ENCODE measurements at regions not wholly inside any gene's neighbourhood (a gene's known extent, or its start where the extent isn't known, plus 50 kb on each side); places are given as distances from the start of the nearest gene placed in this dataset.

- no peak for TF ChIP-seq ZNF416 (CRISPR knock-in tag; IDR thresholded peaks at IDR 0.05)
- TF ChIP-seq ZNF317 (CRISPR knock-in tag; IDR thresholded peaks at IDR 0.05; ENCODE audit: borderline replicate concordance, low read depth), result no peak
Observed at GRCh38 chr21:43328958-43329691, 97.8 kb downstream of the SIK1 start (continued).

DNA sequence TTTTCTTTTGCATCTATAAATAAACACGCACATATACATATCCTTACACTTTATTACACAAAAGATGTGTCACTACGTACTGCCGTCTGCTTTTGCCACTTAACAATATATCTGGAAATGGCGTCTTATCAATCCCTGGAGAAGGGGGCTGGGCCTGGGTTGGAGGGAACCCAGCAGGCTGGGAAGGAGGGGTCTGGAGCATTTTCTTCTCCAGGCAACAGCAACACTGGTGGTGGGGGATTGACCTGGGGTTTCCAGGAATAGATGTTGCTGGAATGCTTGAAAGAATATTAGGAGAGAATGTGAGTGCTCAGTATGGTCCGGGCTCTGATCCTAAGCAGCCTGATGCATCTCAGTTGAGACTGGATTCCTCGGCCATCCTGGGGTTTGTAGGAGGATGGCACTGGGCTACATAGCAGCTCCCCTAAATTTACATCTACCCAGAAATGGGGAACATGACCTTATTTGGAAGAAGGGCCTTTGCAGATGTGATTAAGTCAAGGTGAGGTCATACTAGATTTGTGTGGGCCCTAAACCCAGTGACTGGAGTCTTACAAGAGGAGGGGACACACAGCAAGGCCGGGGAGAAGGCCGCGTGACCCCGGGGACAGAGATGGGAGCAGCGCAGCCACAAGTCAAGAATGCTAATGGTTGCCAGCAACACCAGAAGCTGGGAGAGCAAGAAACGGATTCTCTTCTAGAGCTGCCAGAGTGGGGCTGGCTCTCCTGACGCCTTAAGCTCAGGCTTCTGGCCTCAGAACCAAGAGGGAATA, 98.6 kb downstream of the SIK1 start:
- ATAC-seq, result no peak
- peak overlapping the region; percentile 31 for H3K27ac Mint-ChIP-seq
- peaks cover 10% of the 10 kb centered on the region for H3K4me1 Mint-ChIP-seq

GRCh38 chr21:43325968-43326715, 100.8 kb downstream of the SIK1 start:
- POLR2A ChIA-PET, result no interaction called here
- no peak overlapping the region for H3K4me3 Mint-ChIP-seq
- no peaks in the 10 kb centered on the region for H3K36me3 Mint-ChIP-seq
- no peaks in the 10 kb centered on the region for H3K27me3 Mint-ChIP-seq (ENCODE audit: low read depth)
- CTCF ChIA-PET, result interaction anchor here (1.4 kb wide), 1 partner anchor 11 kb away, joined by 3 read pairs; no protein-coding TSS in a partner anchor
- ATAC-seq (no peak), DNase-seq (ENCODE audit: low spot score) (no peak)
- no peak for TF ChIP-seq NR3C1 (CRISPR knock-in tag; conservative IDR thresholded peaks at IDR 0.05; ENCODE audit: low read depth)
- no peak for TF ChIP-seq ATF2 (CRISPR knock-in tag; IDR thresholded peaks at IDR 0.05; ENCODE audit: borderline replicate concordance, low read depth)
- no peak for TF ChIP-seq NR2C2 (CRISPR knock-in tag; IDR thresholded peaks at IDR 0.05)
- TF ChIP-seq JUN (CRISPR knock-in tag; IDR thresholded peaks at IDR 0.05), result no peak
- no peak for TF ChIP-seq ZNF219 (CRISPR knock-in tag; IDR thresholded peaks at IDR 0.05; ENCODE audit: borderline replicate concordance)
- no peak for TF ChIP-seq KAT7 (CRISPR knock-in tag; IDR thresholded peaks at IDR 0.05; ENCODE audit: borderline replicate concordance)
- no peak for TF ChIP-seq ZMAT4 (CRISPR knock-in tag; IDR thresholded peaks at IDR 0.05)
- TF ChIP-seq, protein P1, sequence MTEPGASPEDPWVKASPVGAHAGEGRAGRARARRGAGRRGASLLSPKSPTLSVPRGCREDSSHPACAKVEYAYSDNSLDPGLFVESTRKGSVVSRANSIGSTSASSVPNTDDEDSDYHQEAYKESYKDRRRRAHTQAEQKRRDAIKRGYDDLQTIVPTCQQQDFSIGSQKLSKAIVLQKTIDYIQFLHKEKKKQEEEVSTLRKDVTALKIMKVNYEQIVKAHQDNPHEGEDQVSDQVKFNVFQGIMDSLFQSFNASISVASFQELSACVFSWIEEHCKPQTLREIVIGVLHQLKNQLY (CRISPR knock-in tag; IDR thresholded peaks at IDR 0.05), result no peak
- no peak for TF ChIP-seq NFATC4 (CRISPR knock-in tag; IDR thresholded peaks at IDR 0.05)
- no peak for TF ChIP-seq AFF4 (CRISPR knock-in tag; IDR thresholded peaks at IDR 0.05; ENCODE audit: borderline replicate concordance)
- no peaks in the 10 kb centered on the region for H3K9me3 Mint-ChIP-seq
- H3K27ac Mint-ChIP-seq, result 0 out of 2 replicates have a peak overlapping the region, but pooled peaks have one; percentile 32
- no peaks in the 10 kb centered on the region for H3K4me1 Mint-ChIP-seq

More for the DNA sequence above, 98.6 kb downstream of the SIK1 start:
- no peaks in the 10 kb centered on the region for H3K27me3 Mint-ChIP-seq (ENCODE audit: low read depth)
- H3K4me3 Mint-ChIP-seq, result no peak overlapping the region
- no peaks in the 10 kb centered on the region for H3K36me3 Mint-ChIP-seq
- DNase-seq (ENCODE audit: low spot score), result no peak
- H3K9me3 Mint-ChIP-seq, result no peaks in the 10 kb centered on the region
- TF ChIP-seq USF1 (CRISPR knock-in tag; IDR thresholded peaks at IDR 0.05), result no peak
- CTCF ChIA-PET, result no interaction called here
- POLR2A ChIA-PET, result no interaction called here

Measured in WTC11 (cell line).